ENCODE measurements at regions not wholly inside any gene's neighbourhood (a gene's known extent, or its start where the extent isn't known, plus 50 kb on each side); places are given as distances from the start of the nearest gene placed in this dataset.
A peak's percentile ranks its signal among the peaks of the same experiment; 100 is the strongest.

DNA sequence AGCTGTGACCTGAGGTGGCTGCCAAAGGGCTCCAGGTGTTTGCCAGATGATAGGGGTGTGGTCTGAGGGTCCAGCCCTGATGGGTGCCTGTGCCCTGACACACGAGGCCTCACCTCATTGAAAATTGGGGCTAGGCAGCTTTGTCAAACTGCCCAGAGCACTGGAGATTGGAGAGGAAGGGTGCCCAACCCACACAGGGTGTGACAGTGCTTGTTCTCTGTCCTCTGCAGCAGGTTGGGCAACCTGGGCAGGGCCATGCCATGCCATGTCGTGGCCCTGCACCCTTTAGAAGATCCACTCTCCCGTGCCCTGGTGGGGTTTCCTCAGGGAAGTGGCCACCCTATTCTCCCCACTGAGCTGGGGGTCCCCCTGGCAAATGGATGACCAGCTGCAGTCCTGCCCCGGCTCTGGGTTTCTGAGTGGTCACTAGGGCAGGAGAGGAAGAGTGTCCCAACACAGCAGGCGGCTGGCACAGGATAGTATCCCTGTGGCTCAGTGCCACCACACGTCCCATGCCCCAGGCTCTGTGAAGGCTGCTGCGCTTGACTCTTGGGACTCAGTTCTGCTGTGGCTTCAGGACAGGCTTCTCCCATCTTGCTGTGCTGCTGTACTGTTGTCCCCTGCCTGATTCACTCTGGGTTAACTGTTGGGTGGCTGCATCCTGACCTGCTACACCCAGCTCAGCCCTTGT is 100.8 kb upstream of the PITX1 start:
- no peak for DNase-seq

DNA sequence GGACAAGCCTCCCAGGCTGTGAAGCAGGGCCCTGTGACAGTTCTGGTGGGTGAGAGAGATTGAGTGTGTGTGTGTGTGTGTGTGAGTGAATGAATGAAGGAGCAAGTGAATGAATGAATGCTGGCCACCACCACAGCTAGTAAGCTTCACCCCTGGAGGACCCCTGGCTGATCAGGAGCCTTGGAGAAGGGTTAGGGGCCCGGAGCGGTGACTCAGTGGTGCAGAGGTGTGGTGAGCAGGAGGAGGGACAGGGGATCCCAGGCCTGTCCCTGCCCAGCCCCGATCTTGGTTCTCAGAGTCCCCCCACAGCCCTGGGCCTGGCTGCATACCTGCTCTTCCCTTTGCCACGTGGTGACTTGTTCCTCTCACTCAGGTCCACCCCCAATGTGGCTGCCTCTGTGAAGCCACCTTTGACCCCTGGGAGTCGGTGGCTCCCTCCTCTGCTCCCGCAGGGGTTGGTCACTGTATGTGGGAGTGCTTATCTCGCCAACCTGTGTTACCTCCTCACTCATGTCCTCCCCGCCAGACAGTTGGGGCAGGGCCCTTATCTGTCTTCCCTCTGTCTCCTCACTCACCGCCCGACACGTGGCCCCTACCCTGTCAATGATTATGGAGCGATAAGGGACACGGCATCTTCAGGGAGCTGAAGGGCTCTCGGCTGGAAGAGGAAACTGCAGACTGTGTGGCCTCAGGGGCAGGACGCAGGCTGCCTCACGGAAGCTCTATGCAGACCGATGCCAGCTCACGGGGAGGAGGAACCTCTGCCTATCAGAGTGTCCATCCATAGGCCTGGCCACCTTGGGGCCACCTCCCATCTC is 99.9 kb upstream of the PITX1 start:
- no peak for DNase-seq

- no peak for DNase-seq
These were observed 99.2 kb upstream of the PITX1 start for GRCh38 chr5:135133181-135133580.

DNA sequence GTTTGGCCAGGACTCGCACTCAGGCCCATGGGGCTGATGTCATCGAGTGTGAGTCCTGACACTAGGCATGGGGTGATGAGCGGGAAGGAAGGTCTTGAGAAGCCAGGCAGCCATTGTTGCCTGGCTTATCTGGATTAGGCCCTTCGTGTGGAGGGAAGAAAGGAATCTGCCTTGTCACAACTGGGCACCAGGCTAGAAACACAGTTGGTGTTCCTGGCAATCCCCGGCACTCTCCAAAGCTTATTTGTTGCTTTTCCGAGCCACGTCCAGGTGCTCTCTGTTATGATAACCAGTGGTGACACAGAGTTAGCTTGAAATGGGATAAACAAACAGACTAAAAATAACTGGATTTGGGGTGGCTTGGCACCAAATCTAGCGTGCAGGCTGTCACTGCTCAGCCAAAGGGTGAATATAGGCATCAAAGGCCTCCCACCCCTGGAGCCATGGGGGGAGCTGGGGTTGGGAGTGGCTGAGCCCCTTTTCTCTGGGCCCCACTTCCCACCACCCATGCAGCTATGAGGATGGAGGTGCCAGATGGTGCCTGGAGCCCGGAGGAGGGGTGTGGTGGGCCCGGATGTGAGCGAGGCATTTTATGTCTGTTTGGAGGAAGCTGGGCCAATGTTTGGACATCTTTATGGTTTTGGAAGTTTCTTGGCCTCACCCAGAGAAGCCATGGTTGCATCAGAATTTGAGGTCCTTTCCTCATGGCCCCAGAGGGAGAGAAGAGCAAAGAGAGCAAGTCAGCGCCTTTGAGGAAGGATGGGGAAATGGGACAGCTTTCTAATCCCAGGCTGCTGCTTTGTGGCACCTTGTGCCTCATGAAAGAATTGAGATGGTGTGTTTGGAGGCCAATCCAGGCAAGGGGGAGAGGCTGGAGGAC is 98.0 kb upstream of the PITX1 start:
- DNase-seq, result no peak

DNA sequence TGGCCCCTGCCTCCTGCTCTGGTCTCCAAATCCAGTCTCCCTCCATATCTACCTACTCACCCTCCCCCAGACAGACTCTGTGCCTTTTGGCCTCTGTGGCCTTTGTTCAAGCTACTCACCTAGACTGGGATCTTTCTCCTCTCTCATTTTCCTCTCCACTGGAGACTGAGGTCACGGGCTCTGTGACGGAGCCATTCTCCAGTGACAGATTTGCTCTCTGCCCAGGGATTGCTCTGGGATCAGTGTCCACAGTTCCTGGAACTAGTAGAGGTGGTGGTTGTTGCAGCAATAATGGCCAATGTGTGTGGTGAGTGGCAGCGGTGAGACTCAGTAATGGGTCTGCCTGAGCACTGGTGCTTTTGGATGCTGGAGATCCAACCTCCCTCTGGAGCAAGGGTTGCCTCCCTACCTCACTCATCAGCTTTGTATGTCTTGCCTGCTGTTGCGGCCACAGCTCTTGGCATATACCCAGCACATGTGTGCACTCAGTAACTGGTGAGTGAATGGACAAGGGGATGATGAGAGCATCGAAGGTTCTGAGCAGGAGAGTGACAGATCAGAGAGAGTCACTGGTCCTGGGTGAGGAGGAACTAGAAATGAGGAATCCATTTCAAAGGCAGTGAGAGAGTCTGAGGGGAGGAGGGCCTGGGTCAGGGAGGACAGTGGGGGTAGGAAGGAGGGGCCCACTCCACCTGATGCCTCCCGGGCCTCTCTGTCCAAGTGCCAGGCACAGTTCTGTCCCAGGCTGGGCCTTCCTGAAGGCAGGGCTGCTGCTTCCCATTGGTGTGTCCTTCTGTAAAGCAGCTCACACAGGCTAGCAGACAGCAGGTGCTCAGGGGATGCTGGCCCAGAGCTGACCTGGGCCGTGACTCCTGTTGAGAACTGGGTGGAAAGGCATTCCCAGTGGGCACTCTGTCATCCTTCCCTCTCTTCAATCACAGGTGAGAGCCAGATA is 96.5 kb upstream of the PITX1 start:
- DNase-seq, result no peak

- peak in 1 of 6 experiments; percentile 3 for DNase-seq
These were observed 95.3 kb upstream of the PITX1 start for GRCh38 chr5:135129307-135129706.

DNA sequence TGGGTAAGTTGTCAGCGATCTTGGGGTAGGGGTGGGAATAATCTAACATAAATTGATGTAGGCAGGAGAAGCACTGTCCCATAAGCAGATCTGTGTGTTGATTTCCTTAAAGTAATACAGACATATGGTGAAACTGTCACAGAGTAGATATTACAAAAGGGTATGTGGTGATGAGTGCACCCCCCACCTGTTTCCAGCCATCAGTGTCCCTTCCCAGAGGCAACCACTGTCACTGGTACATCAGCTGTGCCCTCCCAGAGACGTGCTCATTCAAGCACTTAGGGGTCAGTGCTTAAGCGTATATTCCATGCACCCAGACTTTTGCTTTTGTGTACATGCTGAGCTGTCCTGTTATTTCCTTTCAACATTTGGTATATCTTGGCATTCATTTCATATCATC is 94.3 kb upstream of the PITX1 start:
- DNase-seq, result no peak

- no peak for DNase-seq
These were observed 93.6 kb upstream of the PITX1 start for GRCh38 chr5:135127439-135128240.

GRCh38 chr5:135126688-135127438 is 92.8 kb upstream of the PITX1 start:
- no peak for DNase-seq

DNA sequence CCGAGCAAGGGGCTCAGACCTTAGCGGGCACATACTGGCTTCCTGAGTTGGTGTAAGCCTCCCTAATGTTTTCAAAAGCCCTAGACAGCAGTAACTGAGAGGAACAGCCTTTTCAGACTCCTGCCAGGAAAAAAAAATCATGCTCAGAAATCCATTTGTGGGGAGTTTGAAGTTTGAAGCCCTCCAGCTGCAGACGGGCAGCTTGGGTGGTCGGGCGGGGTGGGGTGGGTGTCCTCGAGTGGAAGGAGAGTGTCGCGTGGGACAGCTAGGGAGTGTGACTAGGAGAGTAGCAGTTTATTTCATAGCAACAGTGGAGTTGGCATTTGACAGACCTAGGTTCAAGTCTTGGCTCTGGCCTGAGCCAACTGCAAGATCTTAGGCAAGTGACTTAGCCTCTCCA is 90.7 kb upstream of the PITX1 start:
- no peak for DNase-seq

GRCh38 chr5:135124128-135124527 is 90.1 kb upstream of the PITX1 start:
- no peak for DNase-seq

GRCh38 chr5:135122797-135123196 is 88.8 kb upstream of the PITX1 start:
- no peak for DNase-seq

- no peak for DNase-seq
These were observed 86.9 kb upstream of the PITX1 start for GRCh38 chr5:135120951-135121350.

DNA sequence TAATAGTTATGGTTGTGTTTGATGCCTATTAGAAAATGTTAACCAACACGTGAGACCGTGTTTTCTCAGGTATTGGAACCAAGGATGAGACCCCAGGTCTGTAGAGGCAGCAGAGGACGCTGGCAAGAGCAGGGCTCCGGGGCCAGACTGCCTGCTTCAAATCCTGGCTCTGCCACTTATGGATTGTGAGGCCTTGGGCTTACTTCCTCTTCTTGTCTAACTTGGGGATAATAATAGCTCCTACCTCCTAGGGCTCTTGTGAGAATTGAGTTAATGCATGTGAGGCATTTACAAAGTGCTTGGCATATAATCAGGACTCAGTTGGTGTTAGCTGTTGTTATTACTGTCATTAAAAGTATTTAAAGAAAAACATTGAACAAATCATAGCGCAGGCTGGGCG is 85.5 kb upstream of the PITX1 start:
- DNase-seq, result no peak

DNA sequence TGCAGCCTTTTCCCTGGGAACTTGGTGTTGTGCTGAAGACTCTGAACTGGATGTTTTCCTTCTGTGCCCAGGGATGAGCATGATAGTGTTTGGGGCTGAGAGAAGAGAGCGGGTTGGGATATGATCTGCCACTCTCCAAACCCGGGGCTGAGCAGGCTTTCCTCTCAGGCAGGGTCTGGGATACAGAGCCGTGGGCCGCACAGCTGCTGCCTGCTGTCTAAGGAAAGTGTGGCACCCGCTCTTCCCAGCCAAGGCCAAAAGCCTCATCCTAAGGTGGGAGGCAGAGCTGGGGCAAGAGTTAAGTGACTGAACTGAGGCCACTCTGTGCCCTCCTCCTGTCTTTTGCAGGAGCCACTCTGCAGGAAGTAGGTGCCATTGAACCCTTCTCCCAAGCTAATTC is 83.6 kb upstream of the PITX1 start:
- no peak for DNase-seq

GRCh38 chr5:135116160-135116561 is 82.1 kb upstream of the PITX1 start:
- DNase-seq, result no peak

DNA sequence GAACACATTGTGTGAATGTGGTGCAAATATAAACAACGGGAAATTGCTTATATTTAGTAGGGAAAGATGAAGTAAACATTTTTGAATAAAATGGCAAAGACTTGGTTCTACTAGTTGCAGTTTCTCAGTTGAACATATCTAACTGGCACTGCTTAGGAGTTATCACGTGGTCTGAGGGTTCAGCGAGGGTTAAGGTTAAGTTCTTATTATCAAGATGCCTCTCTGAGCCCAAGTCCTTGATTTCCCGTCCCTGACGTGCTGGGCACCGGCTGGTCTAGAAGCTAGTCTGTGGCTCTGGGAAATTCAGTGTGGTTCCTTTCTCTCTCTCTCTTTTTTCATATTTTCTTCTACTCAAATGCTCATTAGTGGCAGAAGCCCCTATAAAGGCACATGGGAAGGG is 81.6 kb upstream of the PITX1 start:
- no peak for DNase-seq

GRCh38 chr5:135114759-135115158 is 80.7 kb upstream of the PITX1 start:
- DNase-seq, result no peak

GRCh38 chr5:135112008-135112725 is 78.1 kb upstream of the PITX1 start:
- DNase-seq, result no peak
